Stimulated activated CD4-positive, alpha-beta T cell treated with anti-CD3 and anti-CD28 coated beads, Interleukin-2, amount 100 ng/mL, for 24 hours (primary cell): ENCODE measurements at regions not wholly inside any gene's neighbourhood (a gene's known extent, or its start where the extent isn't known, plus 50 kb on each side); places are given as distances from the start of the nearest gene placed in this dataset.

Experiments
- DNase-seq, 2 donors: peaks; one replicate each; pipeline ENCODE4 v3.0.0-alpha.2; 2020

GRCh38 chr9:8186560-8186959 lies 387.0 kb upstream of the DMAC1 start:
- no peak for DNase-seq

- DNase-seq, result no peak
These were observed 384.0 kb upstream of the DMAC1 start for GRCh38 chr9:8183618-8184017.

DNA sequence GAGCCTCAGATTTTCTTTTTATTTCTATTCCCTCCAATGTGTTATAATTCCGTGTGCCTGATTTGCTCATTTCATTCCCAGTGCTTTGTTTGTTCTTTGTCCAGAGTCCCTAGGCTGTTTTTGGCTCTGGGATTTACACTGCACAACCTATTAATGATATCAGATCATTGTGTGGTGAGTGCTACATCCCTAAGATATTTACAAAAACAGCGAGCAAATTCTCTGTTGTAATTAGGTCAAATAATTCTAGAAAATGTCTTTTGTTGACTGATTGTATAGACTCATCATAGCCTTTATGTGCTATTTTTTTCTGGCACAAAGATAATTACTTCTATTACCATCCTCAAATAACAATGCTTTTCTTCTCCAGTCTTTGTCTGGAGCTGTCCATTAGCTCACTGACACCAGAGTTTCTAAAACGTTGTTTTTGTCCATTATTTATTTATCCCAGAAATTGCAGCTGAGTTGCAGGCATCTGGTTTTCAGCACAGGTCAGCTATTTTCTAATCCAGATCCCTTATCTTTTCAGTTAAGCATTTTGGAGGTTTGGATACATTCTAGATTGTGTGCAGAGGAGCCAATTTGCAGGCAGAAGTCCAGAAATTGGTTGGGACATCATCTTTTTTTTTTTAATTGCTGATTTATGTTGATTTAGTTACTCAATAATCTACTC lies 379.9 kb upstream of the DMAC1 start:
- DNase-seq, result no peak

DNA sequence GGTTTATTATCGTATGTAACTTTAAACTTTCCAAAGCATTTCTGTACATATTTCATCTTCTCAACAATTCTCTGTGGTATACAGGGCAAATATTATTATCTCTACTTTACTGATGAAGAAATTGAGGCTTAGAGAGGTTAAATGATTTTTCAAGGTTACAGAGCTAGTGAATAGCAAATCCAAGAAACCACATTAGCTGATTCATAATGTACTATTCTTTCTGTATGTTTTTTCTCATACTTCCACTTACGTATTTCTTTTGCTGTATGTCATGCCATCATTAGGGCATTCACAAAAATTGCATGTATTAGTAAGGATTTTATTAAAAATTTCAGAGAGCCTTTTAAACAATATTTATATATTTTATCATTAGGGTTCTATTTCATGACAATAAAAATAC lies 372.4 kb upstream of the DMAC1 start:
- no peak for DNase-seq

DNA sequence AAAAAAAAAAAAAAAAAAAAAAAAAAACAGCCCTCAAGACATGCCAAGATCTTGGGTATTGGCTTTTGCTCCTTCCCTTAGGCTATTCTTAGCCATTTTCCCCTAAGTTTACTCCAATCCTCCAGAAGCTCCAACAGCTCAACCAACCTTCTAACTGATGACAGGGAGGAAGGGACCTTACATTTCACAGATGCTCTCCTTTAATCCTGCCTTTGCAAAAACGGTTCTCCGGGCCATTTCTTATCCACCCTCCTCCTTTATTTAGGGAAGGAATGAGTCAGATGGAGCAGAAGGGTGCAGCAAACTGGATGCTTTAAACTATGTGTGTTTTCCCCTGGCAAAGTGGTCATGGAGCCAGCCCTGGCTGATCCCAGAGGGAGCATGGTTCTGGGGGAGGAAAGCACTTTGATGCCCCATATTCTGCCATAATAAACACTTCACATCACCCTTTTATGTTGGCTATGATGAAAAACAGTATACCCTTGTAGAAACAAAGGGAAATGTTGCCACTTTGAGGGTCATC lies 369.4 kb upstream of the DMAC1 start:
- DNase-seq, result no peak

DNA sequence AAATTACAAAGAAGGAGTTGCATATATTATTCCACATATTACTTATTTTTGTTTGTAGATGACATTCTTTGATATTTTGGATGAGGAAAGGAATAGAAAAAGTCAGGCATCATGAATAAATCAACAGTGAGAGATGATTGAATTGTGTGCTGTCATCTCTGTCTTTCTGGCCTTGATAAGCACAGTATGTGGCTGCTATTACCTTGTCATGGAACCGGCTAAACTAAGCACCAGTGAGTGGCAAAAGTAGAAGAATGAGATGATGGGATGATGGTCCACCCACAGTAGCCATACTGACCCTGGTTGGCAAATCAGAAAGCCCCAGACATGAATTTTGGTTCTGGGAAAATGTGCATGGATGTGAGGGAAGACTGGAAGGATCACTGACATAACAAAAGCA lies 361.2 kb upstream of the DMAC1 start:
- DNase-seq, result no peak

GRCh38 chr9:8158574-8158973 lies 359.0 kb upstream of the DMAC1 start:
- DNase-seq, result no peak

DNA sequence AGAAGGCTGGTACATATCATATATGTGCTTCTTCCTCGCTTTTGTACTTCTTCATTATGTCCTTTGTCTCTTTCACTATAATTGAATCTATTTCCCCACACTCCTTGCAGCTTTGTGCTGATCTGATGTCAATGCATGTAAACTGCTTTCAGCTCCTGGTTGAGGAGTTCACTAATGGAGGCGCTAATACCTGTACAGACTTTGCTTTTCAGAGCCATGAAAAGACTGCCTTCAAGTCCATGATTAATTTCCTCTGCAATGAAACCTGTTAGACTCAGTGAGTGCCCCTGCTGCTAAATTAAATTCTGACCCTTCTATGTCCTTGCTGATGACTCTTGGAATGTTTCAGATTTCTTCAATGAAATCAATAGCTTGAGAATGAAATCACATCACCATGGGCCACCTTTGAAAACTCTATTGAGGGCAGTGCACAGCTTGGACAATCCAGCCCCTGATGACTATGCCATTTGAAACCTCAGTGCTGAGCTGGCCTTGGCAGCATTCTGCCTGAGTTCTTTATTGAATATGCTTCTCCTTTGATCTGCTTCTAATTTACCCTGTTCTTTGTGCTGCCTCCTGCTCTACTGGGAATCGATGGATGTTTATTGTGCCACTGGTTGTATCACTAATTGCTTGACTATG lies 358.2 kb upstream of the DMAC1 start:
- no peak for DNase-seq

- no peak for DNase-seq
These were observed 356.8 kb upstream of the DMAC1 start for GRCh38 chr9:8156346-8156745.

DNA sequence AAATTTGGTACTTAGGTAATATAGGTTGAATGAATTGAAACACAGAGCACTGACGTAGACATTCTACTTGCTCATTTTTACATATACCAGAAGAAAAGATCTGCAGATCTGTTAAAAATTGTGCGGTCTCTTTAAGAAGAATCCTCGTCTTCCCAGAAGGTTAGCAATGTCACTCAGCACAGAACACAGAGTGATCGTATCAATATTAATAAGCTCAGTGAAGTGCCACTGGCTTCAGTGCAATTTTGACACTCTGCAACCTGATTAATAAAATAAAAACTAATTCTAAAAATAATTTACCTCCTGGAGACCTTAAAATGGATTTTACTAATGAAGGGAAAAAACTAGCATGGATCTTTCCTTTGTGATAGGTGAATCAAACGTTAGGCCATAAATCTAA lies 356.1 kb upstream of the DMAC1 start:
- no peak for DNase-seq

DNA sequence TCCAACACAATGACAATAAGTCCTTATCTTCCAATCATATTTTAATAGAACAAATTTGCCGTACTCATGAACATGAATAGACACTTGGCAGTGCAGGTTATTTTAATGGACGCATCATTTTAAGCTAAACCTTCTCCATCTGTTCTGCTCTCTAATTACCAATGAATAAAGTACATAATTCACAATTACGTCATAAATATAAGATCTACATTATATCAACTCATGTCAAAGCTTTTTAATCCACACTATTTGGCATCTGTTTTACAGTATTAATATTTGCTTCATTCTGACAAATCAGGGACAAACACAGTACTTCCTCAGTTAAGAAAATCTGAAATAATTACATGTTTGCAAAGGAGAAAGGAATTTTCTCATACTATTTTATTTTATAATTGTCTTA lies 344.1 kb upstream of the DMAC1 start:
- DNase-seq, result no peak

DNA sequence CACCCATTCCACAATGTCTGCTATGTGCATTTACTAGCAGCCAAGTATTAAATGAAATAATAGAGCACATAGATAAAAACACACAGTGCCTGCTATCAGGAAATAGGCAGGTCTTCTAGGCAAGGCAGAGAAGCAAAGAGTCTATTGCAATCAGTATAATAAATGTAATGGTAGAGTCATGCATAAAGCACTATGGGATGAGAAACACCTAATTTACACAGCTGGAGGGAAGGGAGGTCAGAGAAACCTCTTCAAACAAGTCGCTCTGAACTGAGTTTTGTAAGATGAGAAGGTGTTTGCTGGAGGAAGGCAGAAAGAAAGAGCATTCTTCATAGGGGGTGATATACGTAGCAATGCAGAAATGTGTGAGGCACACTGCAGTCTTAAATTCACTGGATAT lies 341.0 kb upstream of the DMAC1 start:
- no peak for DNase-seq

DNA sequence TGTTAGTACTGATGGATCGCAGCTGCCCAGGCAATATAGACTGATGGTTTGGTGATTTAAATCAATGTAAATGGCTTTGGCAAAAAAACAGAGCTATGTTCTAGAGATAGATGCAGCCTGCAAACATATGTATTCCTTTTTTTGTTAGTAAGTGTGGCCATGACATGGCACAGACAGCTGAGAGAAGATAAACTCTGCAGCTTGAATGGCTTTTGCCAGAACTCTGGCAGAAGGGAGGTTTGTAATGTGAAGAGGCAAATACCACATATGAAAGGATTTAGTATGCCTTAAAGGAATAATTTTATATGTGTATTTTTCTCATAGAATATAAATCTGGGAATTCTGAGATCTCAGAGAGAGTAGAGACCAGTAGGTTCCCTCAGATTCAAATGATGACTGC lies 340.2 kb upstream of the DMAC1 start:
- no peak for DNase-seq

- no peak for DNase-seq
These were observed 336.9 kb upstream of the DMAC1 start for GRCh38 chr9:8136477-8136876.

GRCh38 chr9:8134635-8135034 lies 335.1 kb upstream of the DMAC1 start:
- DNase-seq, result no peak

GRCh38 chr9:8133606-8134005 lies 334.0 kb upstream of the DMAC1 start:
- no peak for DNase-seq

GRCh38 chr9:8115570-8115969 lies 316.0 kb upstream of the DMAC1 start:
- no peak for DNase-seq

GRCh38 chr9:8114826-8115225 lies 315.2 kb upstream of the DMAC1 start:
- no peak for DNase-seq

DNA sequence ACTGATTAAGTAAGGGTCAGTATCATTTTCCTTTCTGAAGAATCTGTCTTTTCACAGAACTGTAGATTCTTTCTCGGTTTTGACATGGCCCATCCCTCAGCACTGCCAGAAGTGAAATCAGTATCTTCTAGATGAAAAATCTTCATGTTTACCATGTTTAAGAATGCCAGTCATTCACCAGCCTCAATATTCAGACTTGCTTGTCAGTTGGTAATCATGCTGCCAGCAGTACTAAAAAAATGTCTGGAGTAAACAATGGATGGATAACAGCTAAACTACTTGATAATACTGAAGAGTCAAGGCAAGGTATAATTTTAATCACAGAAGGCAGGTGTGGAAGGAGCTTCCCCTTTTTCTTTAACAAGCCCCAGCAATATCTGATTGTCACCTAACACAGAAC lies 306.8 kb upstream of the DMAC1 start:
- DNase-seq, result no peak

GRCh38 chr9:8101607-8102006 lies 302.0 kb upstream of the DMAC1 start:
- no peak for DNase-seq

- DNase-seq, result no peak
These were observed 296.5 kb upstream of the DMAC1 start for GRCh38 chr9:8096091-8096490.

DNA sequence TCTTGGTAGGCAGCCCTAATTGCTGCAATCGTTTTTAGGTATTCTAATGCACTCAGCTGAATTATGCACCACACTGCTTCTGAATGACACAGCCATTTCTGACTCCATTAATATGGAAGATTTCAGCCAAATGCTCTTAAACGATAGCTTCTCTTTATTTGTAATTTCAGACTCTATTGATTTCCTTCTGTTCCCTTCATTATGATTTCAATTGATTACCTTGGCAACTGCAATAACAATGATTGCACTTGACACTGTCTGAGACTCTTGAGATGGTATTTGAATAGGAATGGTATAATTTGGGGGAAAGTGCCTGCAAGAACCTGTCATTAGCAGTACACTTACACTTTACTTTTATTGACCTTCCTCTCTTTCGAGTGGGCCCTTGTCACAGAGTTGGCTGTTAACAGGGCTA lies 296.1 kb upstream of the DMAC1 start:
- no peak for DNase-seq

- DNase-seq, result no peak
These were observed 288.9 kb upstream of the DMAC1 start for GRCh38 chr9:8088477-8088876.

DNA sequence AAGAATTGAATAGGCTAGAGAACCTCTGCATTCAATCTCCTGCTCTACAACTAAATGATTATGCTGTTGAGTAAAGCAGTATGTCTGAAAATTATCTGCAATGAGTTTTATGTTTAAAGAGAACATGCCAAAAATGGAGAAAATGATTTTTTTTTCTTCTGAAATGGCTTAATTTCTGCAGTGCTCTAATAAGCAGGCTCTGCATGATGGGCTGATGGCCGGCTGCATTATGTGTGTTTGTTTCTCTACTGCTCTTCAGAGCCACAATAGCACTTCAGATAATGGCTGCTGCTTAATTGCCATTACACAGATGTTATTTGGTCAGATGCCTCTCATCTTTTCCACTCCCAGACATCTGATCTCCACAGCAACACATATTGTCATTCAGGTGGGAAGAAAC lies 286.4 kb upstream of the DMAC1 start:
- no peak for DNase-seq

GRCh38 chr9:8078641-8079140 lies 279.1 kb upstream of the DMAC1 start:
- no peak for DNase-seq
